ENCODE measurements at regions not wholly inside any gene's neighbourhood (a gene's known extent, or its start where the extent isn't known, plus 50 kb on each side); places are given as distances from the start of the nearest gene placed in this dataset.
"Not testable (repeated sequence)": the region's sequence is repeated elsewhere in the genome, so short reads cannot be mapped to it uniquely, and the experiment has no call there.

GRCh38 chr16:17001471-17001870 is 469.3 kb downstream of the XYLT1 start:
- H3K4me3 ChIP-seq (ENCODE audit: low read length in 2 of 2) = no peak overlapping the region
- no peaks in the 10 kb centered on the region for H3K36me3 ChIP-seq (ENCODE audit: control insufficient read depth in 2 of 2, insufficient read depth in 2 of 2, low read length in 2 of 2)
- no peaks in the 10 kb centered on the region for H3K27me3 ChIP-seq (ENCODE audit: control insufficient read depth in 2 of 2, insufficient read depth in 2 of 2, low read length in 2 of 2)
- H3K9me3 ChIP-seq (ENCODE audit: control insufficient read depth in 2 of 2, low read length in 2 of 2) = no peaks in the 10 kb centered on the region
- peaks cover 0 to 2% of the 10 kb centered on the region in 2 donors for H3K4me1 ChIP-seq (ENCODE audit: control insufficient read depth in 2 of 2, insufficient read depth in 2 of 2, low read length in 2 of 2)
- H3K27ac ChIP-seq (ENCODE audit: low read depth in 2 of 2, low read length in 2 of 2) = no peak overlapping the region
- no peak overlapping the region for H3K9ac ChIP-seq (ENCODE audit: low read depth in 1 of 2, low read length in 2 of 2)

GRCh38 chr16:17002565-17002964 is 468.2 kb downstream of the XYLT1 start:
- H3K4me1 ChIP-seq (ENCODE audit: control insufficient read depth in 2 of 2, insufficient read depth in 2 of 2, low read length in 2 of 2) = peaks cover 0 to 2% of the 10 kb centered on the region in 2 donors
- no peaks in the 10 kb centered on the region for H3K36me3 ChIP-seq (ENCODE audit: control insufficient read depth in 2 of 2, insufficient read depth in 2 of 2, low read length in 2 of 2)
- H3K27ac ChIP-seq (ENCODE audit: low read depth in 2 of 2, low read length in 2 of 2) = no peak overlapping the region
- H3K27me3 ChIP-seq (ENCODE audit: control insufficient read depth in 2 of 2, insufficient read depth in 2 of 2, low read length in 2 of 2) = no peaks in the 10 kb centered on the region
- no peak overlapping the region for H3K9ac ChIP-seq (ENCODE audit: low read depth in 1 of 2, low read length in 2 of 2)
- H3K4me3 ChIP-seq (ENCODE audit: low read length in 2 of 2) = no peak overlapping the region
- no peaks in the 10 kb centered on the region for H3K9me3 ChIP-seq (ENCODE audit: control insufficient read depth in 2 of 2, low read length in 2 of 2)

GRCh38 chr16:17005963-17006362 is 464.8 kb downstream of the XYLT1 start:
- H3K9me3 ChIP-seq (ENCODE audit: control insufficient read depth in 2 of 2, low read length in 2 of 2); H3K4me3 ChIP-seq (ENCODE audit: low read length in 2 of 2); H3K4me1 ChIP-seq (ENCODE audit: control insufficient read depth in 2 of 2, insufficient read depth in 2 of 2, low read length in 2 of 2); H3K27ac ChIP-seq (ENCODE audit: low read depth in 2 of 2, low read length in 2 of 2); H3K9ac ChIP-seq (ENCODE audit: low read depth in 1 of 2, low read length in 2 of 2); H3K27me3 ChIP-seq (ENCODE audit: control insufficient read depth in 2 of 2, insufficient read depth in 2 of 2, low read length in 2 of 2); H3K36me3 ChIP-seq (ENCODE audit: control insufficient read depth in 2 of 2, insufficient read depth in 2 of 2, low read length in 2 of 2): not testable (repeated sequence)

GRCh38 chr16:17011712-17012111 is 459.0 kb downstream of the XYLT1 start:
- H3K9me3 ChIP-seq (ENCODE audit: control insufficient read depth in 2 of 2, low read length in 2 of 2) = no peaks in the 10 kb centered on the region
- H3K4me3 ChIP-seq (ENCODE audit: low read length in 2 of 2) = no peak overlapping the region
- no peak overlapping the region for H3K9ac ChIP-seq (ENCODE audit: low read depth in 1 of 2, low read length in 2 of 2)
- H3K27me3 ChIP-seq (ENCODE audit: control insufficient read depth in 2 of 2, insufficient read depth in 2 of 2, low read length in 2 of 2) = no peaks in the 10 kb centered on the region
- peaks cover 4 to 6% of the 10 kb centered on the region in 2 donors for H3K4me1 ChIP-seq (ENCODE audit: control insufficient read depth in 2 of 2, insufficient read depth in 2 of 2, low read length in 2 of 2)
- no peaks in the 10 kb centered on the region for H3K36me3 ChIP-seq (ENCODE audit: control insufficient read depth in 2 of 2, insufficient read depth in 2 of 2, low read length in 2 of 2)
- no peak overlapping the region for H3K27ac ChIP-seq (ENCODE audit: low read depth in 2 of 2, low read length in 2 of 2)

- Histone ChIP-seq H3K9ac (ENCODE audit: low read depth in 1 of 2, low read length in 2 of 2) (no peak overlapping the region), H3K36me3 (ENCODE audit: control insufficient read depth in 2 of 2, insufficient read depth in 2 of 2, low read length in 2 of 2) (no peaks in the 10 kb centered on the region), H3K27ac (ENCODE audit: low read depth in 2 of 2, low read length in 2 of 2) (peak overlapping the region in 1 of 2 donors; percentile 48), H3K4me3 (ENCODE audit: low read length in 2 of 2) (peak overlapping the region in 1 of 2 donors; percentile 79), H3K9me3 (ENCODE audit: control insufficient read depth in 2 of 2, low read length in 2 of 2) (peaks cover 0 to 2% of the 10 kb centered on the region in 2 donors), H3K27me3 (ENCODE audit: control insufficient read depth in 2 of 2, insufficient read depth in 2 of 2, low read length in 2 of 2) (no peaks in the 10 kb centered on the region), H3K4me1 (ENCODE audit: control insufficient read depth in 2 of 2, insufficient read depth in 2 of 2, low read length in 2 of 2) (peaks cover 4 to 6% of the 10 kb centered on the region in 2 donors)
Measured at GRCh38 chr16:17013038-17013437, 457.7 kb downstream of the XYLT1 start.

- peaks cover 4 to 11% of the 10 kb centered on the region in 2 donors for H3K4me1 ChIP-seq (ENCODE audit: control insufficient read depth in 2 of 2, insufficient read depth in 2 of 2, low read length in 2 of 2)
- no peaks in the 10 kb centered on the region for H3K27me3 ChIP-seq (ENCODE audit: control insufficient read depth in 2 of 2, insufficient read depth in 2 of 2, low read length in 2 of 2)
- H3K36me3 ChIP-seq (ENCODE audit: control insufficient read depth in 2 of 2, insufficient read depth in 2 of 2, low read length in 2 of 2) = no peaks in the 10 kb centered on the region
- H3K9me3 ChIP-seq (ENCODE audit: control insufficient read depth in 2 of 2, low read length in 2 of 2) = peaks cover 0 to 2% of the 10 kb centered on the region in 2 donors
- H3K4me3 ChIP-seq (ENCODE audit: low read length in 2 of 2) = peak overlapping the region in 1 of 2 donors; percentile 5
- H3K27ac ChIP-seq (ENCODE audit: low read depth in 2 of 2, low read length in 2 of 2) = no peak overlapping the region
- no peak overlapping the region for H3K9ac ChIP-seq (ENCODE audit: low read depth in 1 of 2, low read length in 2 of 2)
Measured at GRCh38 chr16:17014484-17015121, 456.2 kb downstream of the XYLT1 start.

- H3K36me3 ChIP-seq (ENCODE audit: control insufficient read depth in 2 of 2, insufficient read depth in 2 of 2, low read length in 2 of 2) = no peaks in the 10 kb centered on the region
- H3K4me1 ChIP-seq (ENCODE audit: control insufficient read depth in 2 of 2, insufficient read depth in 2 of 2, low read length in 2 of 2) = peaks cover 4 to 11% of the 10 kb centered on the region in 2 donors
- no peak overlapping the region for H3K4me3 ChIP-seq (ENCODE audit: low read length in 2 of 2)
- no peak overlapping the region for H3K9ac ChIP-seq (ENCODE audit: low read depth in 1 of 2, low read length in 2 of 2)
- peaks cover 0 to 2% of the 10 kb centered on the region in 2 donors for H3K9me3 ChIP-seq (ENCODE audit: control insufficient read depth in 2 of 2, low read length in 2 of 2)
- no peak overlapping the region for H3K27ac ChIP-seq (ENCODE audit: low read depth in 2 of 2, low read length in 2 of 2)
- H3K27me3 ChIP-seq (ENCODE audit: control insufficient read depth in 2 of 2, insufficient read depth in 2 of 2, low read length in 2 of 2) = no peaks in the 10 kb centered on the region
Measured at GRCh38 chr16:17015702-17016101, 455.1 kb downstream of the XYLT1 start.

GRCh38 chr16:17017442-17017841 is 453.3 kb downstream of the XYLT1 start:
- H3K9ac ChIP-seq (ENCODE audit: low read depth in 1 of 2, low read length in 2 of 2) = no peak overlapping the region
- no peaks in the 10 kb centered on the region for H3K36me3 ChIP-seq (ENCODE audit: control insufficient read depth in 2 of 2, insufficient read depth in 2 of 2, low read length in 2 of 2)
- H3K27ac ChIP-seq (ENCODE audit: low read depth in 2 of 2, low read length in 2 of 2) = no peak overlapping the region
- H3K4me3 ChIP-seq (ENCODE audit: low read length in 2 of 2) = no peak overlapping the region
- H3K4me1 ChIP-seq (ENCODE audit: control insufficient read depth in 2 of 2, insufficient read depth in 2 of 2, low read length in 2 of 2) = peaks cover 4 to 11% of the 10 kb centered on the region in 2 donors
- peaks cover 0 to 2% of the 10 kb centered on the region in 2 donors for H3K9me3 ChIP-seq (ENCODE audit: control insufficient read depth in 2 of 2, low read length in 2 of 2)
- no peaks in the 10 kb centered on the region for H3K27me3 ChIP-seq (ENCODE audit: control insufficient read depth in 2 of 2, insufficient read depth in 2 of 2, low read length in 2 of 2)

GRCh38 chr16:17018585-17018939 is 452.2 kb downstream of the XYLT1 start:
- peak overlapping the region in 1 of 2 donors; percentile 7 for H3K4me3 ChIP-seq (ENCODE audit: low read length in 2 of 2)
- peaks cover 0 to 2% of the 10 kb centered on the region in 2 donors for H3K9me3 ChIP-seq (ENCODE audit: control insufficient read depth in 2 of 2, low read length in 2 of 2)
- H3K9ac ChIP-seq (ENCODE audit: low read depth in 1 of 2, low read length in 2 of 2) = no peak overlapping the region
- H3K27me3 ChIP-seq (ENCODE audit: control insufficient read depth in 2 of 2, insufficient read depth in 2 of 2, low read length in 2 of 2) = no peaks in the 10 kb centered on the region
- H3K4me1 ChIP-seq (ENCODE audit: control insufficient read depth in 2 of 2, insufficient read depth in 2 of 2, low read length in 2 of 2) = peaks cover 0 to 7% of the 10 kb centered on the region in 2 donors
- H3K36me3 ChIP-seq (ENCODE audit: control insufficient read depth in 2 of 2, insufficient read depth in 2 of 2, low read length in 2 of 2) = no peaks in the 10 kb centered on the region
- peak overlapping the region; percentile 28 to 53 for H3K27ac ChIP-seq (ENCODE audit: low read depth in 2 of 2, low read length in 2 of 2)

- Histone ChIP-seq H3K27ac (ENCODE audit: low read depth in 2 of 2, low read length in 2 of 2) (no peak overlapping the region), H3K4me3 (ENCODE audit: low read length in 2 of 2) (no peak overlapping the region), H3K4me1 (ENCODE audit: control insufficient read depth in 2 of 2, insufficient read depth in 2 of 2, low read length in 2 of 2) (peaks cover 0 to 5% of the 10 kb centered on the region in 2 donors), H3K9ac (ENCODE audit: low read depth in 1 of 2, low read length in 2 of 2) (no peak overlapping the region), H3K9me3 (ENCODE audit: control insufficient read depth in 2 of 2, low read length in 2 of 2) (peaks cover 0 to 2% of the 10 kb centered on the region in 2 donors), H3K36me3 (ENCODE audit: control insufficient read depth in 2 of 2, insufficient read depth in 2 of 2, low read length in 2 of 2) (no peaks in the 10 kb centered on the region), H3K27me3 (ENCODE audit: control insufficient read depth in 2 of 2, insufficient read depth in 2 of 2, low read length in 2 of 2) (no peaks in the 10 kb centered on the region)
Measured at GRCh38 chr16:17019366-17019765, 451.4 kb downstream of the XYLT1 start.
